HCT116 (cell line): ENCODE measurements at regions not wholly inside any gene's neighbourhood (a gene's known extent, or its start where the extent isn't known, plus 50 kb on each side); places are given as distances from the start of the nearest gene placed in this dataset.

Source experiments
- ATAC-seq: fragments of 200-7000 bp; cut with Tn5 transposase; 2 replicates; pipeline ENCODE4 v1.9.1; 2020; ENCODE audit warnings: mild to moderate bottlenecking, moderate library complexity
- BruUV-seq: library from RNA; stranded (reverse); fragments of 400-500 nt; replicated peaks from 2 replicates; lab custom pipeline; 2021; lab: Mats Ljungman, UMichigan
- CTCF ChIA-PET: fragments of 300-600 bp; sonication (Branson Sonifier 250); formaldehyde crosslinking; loops from one replicate; lab custom pipeline; 2021; ENCODE audit warnings: antibody characterized with exemption; lab: Charles Lee
- POLR2A ChIA-PET: fragments of 300-600, 350-600 bp; sonication (Branson Sonifier 250); formaldehyde crosslinking; loops from one replicate; lab custom pipeline; 2021; ENCODE audit warnings: antibody characterized with exemption; lab: Charles Lee
- RAD21 ChIA-PET, 2 experiments: fragments of 300-600 bp; sonication (Branson Sonifier 250); formaldehyde crosslinking; loops; one replicate each; lab custom pipeline; 2023; ENCODE audit warnings: low total read pairs in 2 of 2; ENCODE audit not compliant: uncharacterized antibody in 2 of 2, unreplicated experiment in 2 of 2, low non-redundant PET in 1 of 2; lab: Charles Lee
- DNase-seq: peaks from one replicate; pipeline ENCODE4 v3.0.0-alpha.2; 2010; ENCODE audit warnings: low read depth, low spot score
- H2AFZ ChIP-seq: fragments of 200-600 bp; shearing (Covaris generic), sonication (generic); 2 replicates; pipeline ENCODE4 v1.6.1; 2017; ENCODE audit warnings: low read depth, mixed run types, mixed read lengths, antibody characterized with exemption, low read length; ENCODE audit not compliant: poor library complexity, severe bottlenecking
- H3K27ac ChIP-seq: 2 replicates; pipeline ENCODE4 v1.5.1; 2012; ENCODE audit warnings: low read depth, low read length
- H3K27me3 ChIP-seq: fragments of 200-600 bp; sonication (generic); 2 replicates; pipeline ENCODE4 v1.6.1; 2016; ENCODE audit warnings: mixed run types, low read length, mixed read lengths; ENCODE audit not compliant: insufficient read depth
- H3K36me3 ChIP-seq, 2 experiments: fragments of 200-500 bp in 1 of 2; fragments of 200-600 bp in 1 of 2; sonication (Bioruptor generic) in 1 of 2; sonication (generic) in 1 of 2; 2 replicates each; pipeline versions ENCODE4 v1.5.1 to v1.6.1; 2014 to 2016; ENCODE audit warnings: low read length in 2 of 2, inconsistent platforms in 1 of 2, mixed read lengths in 1 of 2, mixed run types in 1 of 2; ENCODE audit not compliant: insufficient read depth in 2 of 2, control insufficient read depth in 1 of 2
- H3K4me1 ChIP-seq, 2 experiments: fragments of 200-600 bp in 1 of 2; sonication (generic) in 1 of 2; 2 replicates each; pipeline versions ENCODE4 v1.5.1 to v1.6.1; 2012 to 2017; ENCODE audit warnings: low read length in 2 of 2, inconsistent platforms in 1 of 2, mild to moderate bottlenecking in 1 of 2, mixed read lengths in 1 of 2, mixed run types in 1 of 2, moderate library complexity in 1 of 2; ENCODE audit not compliant: insufficient read depth in 2 of 2, control insufficient read depth in 1 of 2
- H3K4me2 ChIP-seq: fragments of 200-600 bp; sonication (generic); 2 replicates; pipeline ENCODE4 v1.6.1; 2017; ENCODE audit warnings: mixed run types, low read length, mixed read lengths
- H3K4me3 ChIP-seq, 2 experiments: fragments of 200-600 bp in 1 of 2; sonication (generic) in 1 of 2; replicated peaks in 1 of 2; 2 replicates each; pipeline ENCODE4 v1.5.1; 2011 to 2016; ENCODE audit warnings: low read length in 2 of 2, control low read depth in 1 of 2, low read depth in 1 of 2, mild to moderate bottlenecking in 1 of 2, mixed read lengths in 1 of 2, mixed run types in 1 of 2
- H3K79me2 ChIP-seq: fragments of 200-600 bp; sonication (generic); 2 replicates; pipeline ENCODE4 v1.6.1; 2017; ENCODE audit warnings: mild to moderate bottlenecking, mixed run types, low read length, moderate library complexity, mixed read lengths; ENCODE audit not compliant: insufficient read depth
- H3K9ac ChIP-seq: fragments of 200-600 bp; sonication (generic); 2 replicates; pipeline ENCODE4 v1.6.1; 2016; ENCODE audit warnings: low read length, mixed read lengths
- H3K9me2 ChIP-seq: fragments of 200-600 bp; sonication (generic), shearing (Covaris generic); 2 replicates; pipeline ENCODE4 v1.6.1; 2017; ENCODE audit warnings: mixed run types, mild to moderate bottlenecking, moderate library complexity; ENCODE audit not compliant: insufficient read depth
- H3K9me3 ChIP-seq, 2 experiments: fragments of 200-500 bp in 1 of 2; fragments of 200-600 bp in 1 of 2; sonication (Bioruptor generic) in 1 of 2; sonication (generic) in 1 of 2; 2 replicates each; pipeline ENCODE4 v1.6.1; 2014 to 2017; ENCODE audit warnings: low read length in 2 of 2, mixed read lengths in 2 of 2, inconsistent platforms in 1 of 2, low read depth in 1 of 2, mild to moderate bottlenecking in 1 of 2, mixed run types in 1 of 2, moderate library complexity in 1 of 2; ENCODE audit not compliant: control insufficient read depth in 1 of 2, insufficient read depth in 1 of 2
- H4K20me1 ChIP-seq: fragments of 200-600 bp; sonication (generic), shearing (Covaris generic); 2 replicates; pipeline ENCODE4 v1.6.1; 2017; ENCODE audit warnings: mixed run types, mild to moderate bottlenecking, moderate library complexity; ENCODE audit not compliant: insufficient read depth
- CEBPB ChIP-seq: IDR thresholded peaks from 2 replicates; pipeline ENCODE4 v1.6.1; 2012; ENCODE audit warnings: low read depth
- ELF1 ChIP-seq: IDR thresholded peaks from 2 replicates; pipeline ENCODE4 v1.6.1; 2012; ENCODE audit warnings: low read depth, borderline replicate concordance
- FOSL1 ChIP-seq: IDR thresholded peaks from 2 replicates; pipeline ENCODE4 v1.6.1; 2012; ENCODE audit warnings: low read depth
- JUND ChIP-seq: IDR thresholded peaks from 2 replicates; pipeline ENCODE4 v1.6.1; 2012
- POLR2A ChIP-seq: IDR thresholded peaks from 2 replicates; pipeline ENCODE4 v1.7.0; 2011; ENCODE audit warnings: borderline replicate concordance; ENCODE audit not compliant: insufficient read depth, insufficient read length; ENCODE audit errors: extremely low read depth
- POLR2AphosphoS5 ChIP-seq: IDR thresholded peaks from 2 replicates; pipeline ENCODE4 v1.6.1; 2011; ENCODE audit warnings: mild to moderate bottlenecking, low read depth, low read length, moderate library complexity
- RAD21 ChIP-seq: IDR thresholded peaks from 2 replicates; pipeline ENCODE4 v1.6.1; 2012; ENCODE audit warnings: low read depth, mild to moderate bottlenecking
- SRF ChIP-seq: IDR thresholded peaks from 2 replicates; pipeline ENCODE4 v1.6.1; 2012; ENCODE audit warnings: low read depth
- ZBTB33 ChIP-seq: IDR thresholded peaks from 2 replicates; pipeline ENCODE4 v1.6.1; 2011; ENCODE audit warnings: mild to moderate bottlenecking, low read length, moderate library complexity; ENCODE audit not compliant: insufficient replicate concordance; ENCODE audit errors: extremely low read depth
- ZFX ChIP-seq: fragments of 450-650 bp; IDR thresholded peaks from 2 replicates; pipeline ENCODE4 v1.6.1; 2017
- intact Hi-C: fragments of 100-400 bp; cut with micrococcal nuclease; formaldehyde crosslinking; loops from 2 replicates; pipeline ENCODE4 v1.10.0; 2022

GRCh38 chr2:51782921-51783765, 751.2 kb upstream of the NRXN1 start:
- H2AFZ ChIP-seq: peak overlapping the region; percentile 83
- ATAC-seq (peak; percentile 84), DNase-seq (peak; percentile 29)
- ChIA-PET RAD21 (no interaction called here), POLR2A (no interaction called here), CTCF (interaction anchor here (1.8 kb wide), 1 partner anchor 12 kb away, joined by 7 read pairs; no protein-coding TSS in a partner anchor)
- no peak overlapping the region for H3K27ac ChIP-seq
- peak overlapping the region; percentile 65 for H3K4me2 ChIP-seq
- no peaks in the 10 kb centered on the region for H3K9me3 ChIP-seq
- H3K9ac ChIP-seq: no peak overlapping the region
- H3K36me3 ChIP-seq: no peaks in the 10 kb centered on the region
- no peaks in the 10 kb centered on the region for H3K9me2 ChIP-seq
- H3K27me3 ChIP-seq: no peaks in the 10 kb centered on the region
- intact Hi-C loops: no loop called here
- no TSS peak for BruUV-seq
- H4K20me1 ChIP-seq: no peaks in the 10 kb centered on the region
- H3K4me1 ChIP-seq: peaks cover 0 to 14% of the 10 kb centered on the region in 2 experiments; a peak in 2 of 4 replicates
- TF ChIP-seq ZFX (no peak), CEBPB (no peak), JUND (peak; percentile 67), FOSL1 (peak; percentile 72), ELF1 (no peak)
- TF ChIP-seq, all 23 proteins: peak for 2
- no peaks in the 10 kb centered on the region for H3K79me2 ChIP-seq
- no peak overlapping the region for H3K4me3 ChIP-seq

GRCh38 chr2:51781691-51782090, 749.8 kb upstream of the NRXN1 start:
- CTCF ChIA-PET: no interaction called here
- POLR2A ChIA-PET: no interaction called here
- no peaks in the 10 kb centered on the region for H3K9me2 ChIP-seq
- ATAC-seq (no peak), DNase-seq (no peak)
- no peaks in the 10 kb centered on the region for H3K36me3 ChIP-seq
- RAD21 ChIA-PET: no interaction called here
- no peaks in the 10 kb centered on the region for H4K20me1 ChIP-seq
- BruUV-seq: no TSS peak
- intact Hi-C loops: no loop called here
- peaks cover 0 to 14% of the 10 kb centered on the region in 2 experiments; a peak in 2 of 4 replicates for H3K4me1 ChIP-seq
- peak overlapping the region; percentile 29 for H2AFZ ChIP-seq
- H3K9me3 ChIP-seq: no peaks in the 10 kb centered on the region
- no peaks in the 10 kb centered on the region for H3K27me3 ChIP-seq
- H3K4me2 ChIP-seq: no peak overlapping the region
- no peak overlapping the region for H3K27ac ChIP-seq
- H3K79me2 ChIP-seq: no peaks in the 10 kb centered on the region
- no peak overlapping the region for H3K4me3 ChIP-seq
- TF ChIP-seq RAD21 (no peak), ZBTB33 (no peak), POLR2AphosphoS5 (no peak), POLR2A (no peak), JUND (no peak), SRF (no peak), CEBPB (no peak)
- no peak overlapping the region for H3K9ac ChIP-seq
